GM10266 (cell line): ENCODE measurements at regions not wholly inside any gene's neighbourhood (a gene's known extent, or its start where the extent isn't known, plus 50 kb on each side); places are given as distances from the start of the nearest gene placed in this dataset.

Experiments
- DNase-seq: peaks from one replicate; pipeline ENCODE4 v3.0.0; 2012; ENCODE audit errors: extremely low spot score
- TF ChIP-seq, protein P1 (sequence below): IDR thresholded peaks from 2 replicates; pipeline ENCODE4 v1.5.1; 2012; ENCODE audit warnings: mild to moderate bottlenecking, low read depth; ENCODE audit not compliant: control insufficient read depth, insufficient read depth; ENCODE audit errors: missing control alignments

GRCh38 chr10:21308018-21308417 is 217.5 kb downstream of the SKIDA1 start:
- TF ChIP-seq, protein P1, sequence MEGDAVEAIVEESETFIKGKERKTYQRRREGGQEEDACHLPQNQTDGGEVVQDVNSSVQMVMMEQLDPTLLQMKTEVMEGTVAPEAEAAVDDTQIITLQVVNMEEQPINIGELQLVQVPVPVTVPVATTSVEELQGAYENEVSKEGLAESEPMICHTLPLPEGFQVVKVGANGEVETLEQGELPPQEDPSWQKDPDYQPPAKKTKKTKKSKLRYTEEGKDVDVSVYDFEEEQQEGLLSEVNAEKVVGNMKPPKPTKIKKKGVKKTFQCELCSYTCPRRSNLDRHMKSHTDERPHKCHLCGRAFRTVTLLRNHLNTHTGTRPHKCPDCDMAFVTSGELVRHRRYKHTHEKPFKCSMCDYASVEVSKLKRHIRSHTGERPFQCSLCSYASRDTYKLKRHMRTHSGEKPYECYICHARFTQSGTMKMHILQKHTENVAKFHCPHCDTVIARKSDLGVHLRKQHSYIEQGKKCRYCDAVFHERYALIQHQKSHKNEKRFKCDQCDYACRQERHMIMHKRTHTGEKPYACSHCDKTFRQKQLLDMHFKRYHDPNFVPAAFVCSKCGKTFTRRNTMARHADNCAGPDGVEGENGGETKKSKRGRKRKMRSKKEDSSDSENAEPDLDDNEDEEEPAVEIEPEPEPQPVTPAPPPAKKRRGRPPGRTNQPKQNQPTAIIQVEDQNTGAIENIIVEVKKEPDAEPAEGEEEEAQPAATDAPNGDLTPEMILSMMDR, result no peak
- DNase-seq, result no peak

DNA sequence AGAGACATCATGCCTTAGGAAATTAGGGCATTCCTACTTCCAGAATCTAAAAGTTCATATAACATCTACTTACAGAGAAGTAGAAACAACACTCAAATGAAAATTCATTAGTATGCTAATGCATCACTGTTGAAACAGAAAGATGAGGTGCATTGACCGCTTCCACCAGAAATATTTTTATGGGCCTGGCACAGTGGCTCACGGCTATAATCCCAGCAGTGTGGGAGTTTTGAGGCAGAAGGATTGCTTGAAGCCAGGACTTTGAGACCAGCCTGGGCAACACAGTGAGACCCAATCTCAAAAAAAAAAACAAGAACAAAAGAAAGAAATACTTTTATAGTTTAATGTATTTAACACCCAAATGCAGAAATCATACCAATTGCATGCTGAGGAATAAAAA is 220.9 kb downstream of the SKIDA1 start:
- TF ChIP-seq, protein P1, result no peak
- no peak for DNase-seq

- TF ChIP-seq, protein P1, result no peak
- DNase-seq, result no peak
These were observed 221.3 kb downstream of the SKIDA1 start for GRCh38 chr10:21304198-21304597.

- DNase-seq, result no peak
- TF ChIP-seq, protein P1, result no peak
These were observed 224.9 kb downstream of the SKIDA1 start for GRCh38 chr10:21300551-21300950.

- no peak for DNase-seq
- TF ChIP-seq, protein P1, result no peak
These were observed 226.2 kb downstream of the SKIDA1 start for GRCh38 chr10:21299330-21299729.

- TF ChIP-seq, protein P1, result no peak
- no peak for DNase-seq
These were observed 226.8 kb downstream of the SKIDA1 start for GRCh38 chr10:21298701-21299100.

DNA sequence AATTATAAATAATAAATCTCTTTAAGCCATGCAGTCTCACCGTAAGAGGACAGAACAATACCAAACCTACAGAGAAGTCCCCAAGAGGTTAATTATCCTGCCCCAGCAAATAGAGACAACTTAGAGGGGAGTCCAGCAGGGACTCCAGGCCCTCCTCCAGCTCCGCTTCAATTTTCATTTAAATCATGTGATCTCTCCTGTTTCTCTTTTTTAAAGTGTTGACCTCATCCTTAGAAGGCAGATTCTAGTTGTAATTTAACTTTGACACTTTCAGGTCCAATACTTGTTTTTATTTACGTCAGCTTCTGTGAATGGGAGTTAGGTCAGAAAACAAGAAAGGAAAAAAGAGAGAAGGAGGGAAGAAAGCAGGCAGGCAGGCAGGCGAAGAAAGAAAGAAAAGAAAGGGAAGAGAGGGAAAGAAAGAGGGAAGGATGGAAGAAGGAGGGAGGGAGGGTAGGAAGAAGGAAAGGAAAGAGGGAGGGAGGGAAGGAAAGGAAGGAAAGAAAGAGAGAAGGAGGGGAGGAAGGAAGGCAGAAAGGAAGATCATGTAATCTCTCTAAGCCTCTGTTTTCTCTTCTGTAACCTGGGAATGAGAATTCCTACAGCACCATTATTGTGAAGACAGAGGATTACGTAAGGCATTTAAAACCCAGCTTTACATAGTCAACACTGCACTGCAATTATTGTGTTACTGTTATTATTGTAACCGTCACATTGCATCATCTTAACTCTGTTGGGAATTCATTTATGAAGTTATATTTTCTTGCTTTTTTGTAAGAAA is 227.7 kb downstream of the SKIDA1 start:
- no peak for DNase-seq
- TF ChIP-seq, protein P1, result no peak
